SK-MEL-5 (cell line): ENCODE measurements at regions not wholly inside any gene's neighbourhood (a gene's known extent, or its start where the extent isn't known, plus 50 kb on each side); places are given as distances from the start of the nearest gene placed in this dataset.

Source experiments
- DNase-seq: peaks from one replicate; pipeline ENCODE4 v3.0.0-alpha.2; 2016; ENCODE audit warnings: low read depth, low spot score
- in situ Hi-C: cut with HindIII; loops from 2 replicates; pipeline ENCODE4 v1.10.0; 2016; ENCODE audit warnings: low sequenced_read_pairs, high pct_unique_total_duplicates, low pct_unique_long_range_greater_than_20kb

DNA sequence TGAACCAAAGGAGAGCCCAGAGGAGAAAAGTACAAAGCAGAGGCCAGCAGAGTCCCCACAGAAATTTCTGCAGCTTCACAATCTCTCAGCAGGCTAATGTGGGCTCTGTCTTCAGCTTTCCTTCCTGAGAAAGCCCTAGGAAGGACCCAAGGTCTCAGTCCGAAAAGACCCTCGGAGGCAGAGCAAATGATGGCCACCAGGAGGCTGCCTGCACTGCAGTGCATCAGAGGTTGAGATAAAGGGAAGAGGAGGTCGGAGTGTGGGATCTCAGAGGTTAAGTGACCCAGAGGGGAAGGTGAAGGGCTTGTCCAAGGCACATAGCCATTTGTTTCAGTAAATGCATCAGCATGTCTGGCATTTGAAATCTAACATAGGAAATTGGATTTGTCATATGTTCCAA, 299.1 kb upstream of the SLC14A2 start:
- no peak for DNase-seq
- in situ Hi-C loops: no loop called here

DNA sequence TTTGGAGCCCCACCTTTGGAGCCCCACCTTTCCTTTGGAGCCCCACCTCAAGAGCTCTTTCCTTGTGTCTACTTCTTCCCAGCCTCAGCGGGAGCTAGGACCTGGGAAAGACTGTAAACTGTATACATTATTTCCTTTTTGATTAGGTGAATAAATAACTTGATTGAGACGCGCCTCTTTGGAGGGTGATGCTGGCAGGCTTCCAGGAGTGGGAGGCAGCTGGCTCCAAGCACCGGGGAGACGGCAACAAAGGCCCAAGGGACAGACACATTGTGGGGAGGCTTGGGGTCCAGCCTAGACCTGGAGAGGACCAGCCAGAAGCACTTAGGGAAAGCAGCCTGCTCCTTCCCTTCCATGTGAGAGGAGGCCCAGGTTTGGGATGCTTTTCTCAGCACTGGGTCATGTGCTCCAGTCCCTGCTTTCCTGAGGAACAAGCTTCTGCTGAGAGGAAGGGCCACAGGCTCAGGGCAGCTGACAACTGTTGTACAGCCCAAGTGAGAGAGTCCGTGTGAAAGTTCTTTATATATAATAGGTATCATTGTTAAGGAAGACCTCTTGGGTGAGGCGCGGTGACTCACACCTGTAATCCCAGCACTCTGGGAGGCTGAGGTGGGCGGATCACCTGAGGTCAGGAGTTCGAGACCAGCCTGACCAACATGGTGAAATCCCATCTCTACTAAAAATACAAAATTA, 297.2 kb upstream of the SLC14A2 start:
- in situ Hi-C loops: no loop called here
- no peak for DNase-seq

DNA sequence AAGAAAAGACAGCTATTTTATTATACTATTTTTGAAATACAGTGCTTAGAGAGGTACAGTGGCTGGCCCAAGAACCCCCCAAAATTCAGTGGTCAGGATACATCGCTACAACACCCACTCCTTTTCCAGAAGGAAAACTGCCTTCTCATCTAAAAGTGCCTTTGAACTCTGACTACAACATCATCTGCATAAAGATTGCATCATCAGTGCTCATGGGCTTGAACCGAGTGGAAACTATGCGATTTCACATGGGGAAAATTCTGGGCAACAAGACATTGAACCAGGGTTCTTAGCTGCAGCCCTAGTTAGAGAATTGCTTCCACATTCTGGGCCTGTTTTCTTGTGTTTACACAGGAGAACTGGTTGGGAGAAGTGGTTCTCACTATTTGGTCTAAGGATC, 294.6 kb upstream of the SLC14A2 start:
- in situ Hi-C loops: no loop called here

DNA sequence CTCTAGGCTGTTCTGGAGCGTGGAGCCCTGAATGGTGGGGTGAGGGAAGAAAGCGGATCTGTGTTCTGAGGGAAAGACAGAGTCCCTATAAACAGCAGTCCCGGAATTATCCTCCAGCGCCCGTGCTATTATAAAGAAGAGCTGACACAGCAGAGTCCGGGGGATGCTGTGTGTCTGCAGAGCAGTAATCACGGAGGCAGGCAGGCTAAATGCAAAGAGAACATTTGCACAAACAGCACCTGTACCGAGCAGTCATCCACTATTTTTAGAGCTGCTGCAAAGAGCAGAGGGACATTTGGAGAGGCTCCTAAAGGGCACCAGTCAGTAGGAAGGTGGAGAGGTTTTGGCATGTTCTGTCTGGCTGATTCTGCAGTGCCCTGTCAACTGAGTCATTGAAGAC, 293.8 kb upstream of the SLC14A2 start:
- DNase-seq: no peak
- in situ Hi-C loops: no loop called here

More for the DNA sequence above, 294.6 kb upstream of the SLC14A2 start:
- DNase-seq: no peak

- in situ Hi-C loops: no loop called here
- no peak for DNase-seq
Measured at GRCh38 chr18:45322343-45322742, 292.9 kb upstream of the SLC14A2 start.

DNA sequence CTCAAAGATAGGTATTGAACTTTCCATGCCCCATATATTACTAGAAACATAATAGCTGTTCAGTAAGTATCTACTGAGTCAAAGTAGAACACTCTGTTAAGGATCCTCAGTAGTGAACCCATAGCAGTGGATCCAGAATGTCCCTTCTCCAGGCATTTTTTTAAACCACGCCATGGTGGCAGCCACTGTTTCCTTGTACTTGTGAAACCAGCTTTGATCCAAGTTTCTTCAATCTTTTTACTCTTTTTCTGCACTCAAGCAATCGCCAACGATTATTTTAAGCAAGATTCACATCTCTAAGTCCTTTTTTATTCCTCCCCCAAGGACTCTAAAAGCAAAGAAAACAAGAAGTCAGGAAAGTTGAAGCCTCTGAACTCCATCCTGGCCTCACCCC, 291.2 kb upstream of the SLC14A2 start:
- in situ Hi-C loops: no loop called here
- no peak for DNase-seq

- no peak for DNase-seq
Measured at GRCh38 chr18:45324495-45325113, 290.7 kb upstream of the SLC14A2 start.

DNA sequence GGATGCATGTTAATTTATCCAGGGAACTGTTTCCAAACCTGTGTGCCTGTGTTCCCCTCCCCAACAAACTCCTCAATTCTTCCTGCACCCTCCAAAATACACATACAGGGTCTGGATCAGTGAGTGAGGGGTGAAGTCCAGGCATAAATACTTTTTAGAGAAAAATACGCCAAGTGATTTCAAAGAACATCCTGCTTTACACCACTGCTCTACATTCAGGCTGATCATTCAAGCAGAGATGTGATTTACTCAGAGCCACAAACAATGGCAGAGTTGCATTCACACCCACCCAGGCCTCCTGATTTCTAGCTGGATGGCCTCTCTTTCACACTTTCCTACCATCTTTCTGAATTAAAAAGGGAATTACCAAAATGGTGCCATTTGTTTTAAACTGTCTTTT, 289.5 kb upstream of the SLC14A2 start:
- DNase-seq: no peak
- in situ Hi-C loops: no loop called here

More at GRCh38 chr18:45324495-45325113, 290.7 kb upstream of the SLC14A2 start:
- in situ Hi-C loops: no loop called here

GRCh38 chr18:45326505-45326904, 288.8 kb upstream of the SLC14A2 start:
- in situ Hi-C loops: no loop called here
- DNase-seq: no peak

- DNase-seq: no peak
- in situ Hi-C loops: no loop called here
Measured at GRCh38 chr18:45328296-45328695, 287.0 kb upstream of the SLC14A2 start.

DNA sequence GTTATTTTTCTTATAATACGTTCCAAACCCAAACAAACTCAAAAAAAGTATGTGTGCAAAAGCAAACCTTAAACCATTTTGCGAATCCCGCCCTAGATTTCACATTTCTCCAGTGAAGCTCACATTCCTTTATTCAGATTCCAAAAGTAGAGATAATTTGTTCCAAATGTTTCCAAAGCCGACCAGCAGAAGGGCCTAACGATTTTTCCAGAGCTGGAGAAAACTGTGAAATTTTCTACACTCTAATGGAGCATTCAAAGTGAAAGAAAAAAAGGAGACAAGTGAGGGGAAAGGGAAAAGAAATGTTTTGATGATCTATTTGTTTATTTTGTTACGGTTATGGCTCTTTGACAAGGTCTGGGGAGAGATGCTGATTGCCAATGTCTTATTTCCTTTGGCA, 286.5 kb upstream of the SLC14A2 start:
- in situ Hi-C loops: no loop called here
- no peak for DNase-seq

GRCh38 chr18:45329316-45329715, 286.0 kb upstream of the SLC14A2 start:
- DNase-seq: no peak
- in situ Hi-C loops: no loop called here

DNA sequence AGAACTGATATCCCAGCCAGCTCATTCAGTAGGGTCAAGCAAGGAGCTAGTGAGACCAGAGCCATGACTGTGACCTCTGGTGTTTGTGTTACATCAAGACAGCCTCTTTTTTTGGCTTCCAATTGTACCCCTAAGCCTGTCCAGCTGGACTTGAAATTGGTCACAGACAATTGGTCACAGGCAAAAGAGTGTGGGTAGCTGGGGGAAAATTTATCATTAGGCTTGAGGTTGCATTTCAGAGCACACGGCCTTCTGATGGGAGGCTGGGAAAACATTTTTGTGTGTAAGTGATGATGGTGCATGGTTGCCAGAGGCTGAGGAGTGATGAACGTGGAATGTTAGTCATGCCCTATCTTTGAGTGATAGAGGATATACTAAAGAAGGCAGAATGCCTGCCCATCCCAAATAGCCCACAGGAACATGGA, 285.1 kb upstream of the SLC14A2 start:
- no peak for DNase-seq

DNA sequence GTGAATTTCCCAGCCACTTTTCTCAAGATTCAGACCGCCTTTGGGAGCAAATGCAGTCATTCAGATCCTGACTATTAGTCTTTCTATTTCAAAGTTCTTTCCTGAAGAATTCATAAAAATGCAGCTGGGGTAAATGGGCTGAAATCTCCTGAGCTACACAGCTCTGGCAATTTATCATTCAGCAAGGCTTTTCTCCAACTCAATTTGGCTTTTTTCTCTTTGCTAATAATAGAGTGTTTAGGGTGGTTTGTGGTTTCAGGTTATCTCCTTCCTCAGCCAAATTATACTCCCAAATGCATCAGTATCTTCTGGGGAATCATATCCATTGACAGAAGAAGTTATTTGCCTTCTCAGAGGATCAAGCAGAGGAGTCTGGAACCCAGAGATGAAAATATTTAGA, 282.4 kb upstream of the SLC14A2 start:
- no peak for DNase-seq
- in situ Hi-C loops: no loop called here

More for the DNA sequence above, 285.1 kb upstream of the SLC14A2 start:
- in situ Hi-C loops: no loop called here

DNA sequence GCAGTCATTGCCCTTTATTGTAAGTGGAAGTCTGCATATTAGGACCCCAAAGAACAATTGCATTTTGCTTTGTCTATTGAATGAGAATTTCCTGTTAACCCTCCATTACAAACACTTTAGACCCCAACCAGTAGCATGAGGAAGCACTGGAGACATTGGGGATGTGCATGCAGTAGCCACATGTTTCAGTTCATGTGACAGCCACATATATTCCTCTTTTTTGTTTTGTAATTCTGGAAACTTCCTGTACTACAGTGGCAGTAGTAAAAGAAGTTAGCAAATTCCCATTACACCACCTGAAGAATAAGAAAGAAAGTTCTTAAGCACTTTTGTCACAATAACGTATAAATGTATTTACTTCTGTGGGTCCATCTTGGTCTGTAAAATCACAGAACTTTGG, 281.1 kb upstream of the SLC14A2 start:
- in situ Hi-C loops: no loop called here
- DNase-seq: no peak

DNA sequence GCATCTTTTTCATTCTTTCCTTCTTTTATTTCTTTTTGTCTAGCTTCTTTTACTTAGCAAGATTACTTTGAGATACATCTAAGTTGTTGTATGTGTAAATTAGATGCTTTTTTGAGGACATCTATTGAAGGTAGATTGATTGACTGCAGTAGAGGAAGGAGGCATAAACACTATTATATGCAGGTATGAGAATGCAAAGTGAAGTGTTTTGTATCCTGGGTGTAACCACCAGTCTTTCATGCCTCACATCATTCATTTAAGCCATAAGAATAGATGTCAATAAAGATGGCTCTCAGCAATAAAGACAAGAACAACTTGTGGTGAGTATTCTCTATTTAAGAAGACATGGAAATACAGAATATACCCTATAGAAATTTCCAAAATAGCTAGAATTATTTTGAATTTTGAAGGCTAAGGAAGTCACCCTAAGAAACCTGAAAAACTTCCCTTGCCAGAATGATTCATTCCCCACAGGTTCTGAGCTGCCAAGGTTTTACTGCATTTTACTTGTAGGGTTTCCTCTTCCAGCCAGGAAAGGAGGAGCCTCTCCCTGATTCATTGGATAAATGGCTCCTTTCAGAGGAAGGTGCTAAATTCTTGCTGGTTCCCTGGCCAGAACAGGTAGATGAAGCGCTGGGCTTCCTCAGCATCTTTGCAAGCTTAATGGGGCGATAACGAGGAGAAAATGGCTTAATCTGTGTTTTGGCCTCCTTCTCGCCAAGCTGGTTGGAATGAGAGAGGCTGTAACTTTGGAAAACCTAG, 279.8 kb upstream of the SLC14A2 start:
- no peak for DNase-seq
- in situ Hi-C loops: no loop called here

- DNase-seq: no peak
- in situ Hi-C loops: no loop called here
Measured at GRCh38 chr18:45336448-45336847, 278.8 kb upstream of the SLC14A2 start.

- no peak for DNase-seq
- in situ Hi-C loops: no loop called here
Measured at GRCh38 chr18:45337477-45337876, 277.8 kb upstream of the SLC14A2 start.
